ENCODE measurements at regions not wholly inside any gene's neighbourhood (a gene's known extent, or its start where the extent isn't known, plus 50 kb on each side); places are given as distances from the start of the nearest gene placed in this dataset.

DNA sequence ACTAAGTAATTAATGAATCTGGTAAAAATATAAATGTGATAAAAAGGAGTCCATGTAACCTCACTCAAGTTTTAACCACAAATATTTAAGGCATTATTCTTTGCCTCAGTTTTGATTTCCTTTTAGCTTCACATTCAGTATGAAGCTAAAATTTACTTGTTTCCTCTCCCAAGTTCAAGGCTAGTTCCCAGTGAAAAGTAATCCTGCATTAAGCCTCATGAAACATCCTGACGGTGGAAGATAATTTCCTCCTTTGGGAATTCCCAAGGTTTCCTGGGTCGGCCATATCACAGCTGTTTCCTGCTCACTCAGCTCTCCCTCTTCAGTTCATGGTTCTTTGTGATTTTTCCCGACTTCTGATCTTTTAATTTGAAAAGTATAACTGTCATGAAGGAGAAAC is 1256.8 kb upstream of the FLRT2 start:
- no peak for TF ChIP-seq ZFX (IDR thresholded peaks at IDR 0.05; ENCODE audit: borderline replicate concordance)
- TF ChIP-seq, protein P1, sequence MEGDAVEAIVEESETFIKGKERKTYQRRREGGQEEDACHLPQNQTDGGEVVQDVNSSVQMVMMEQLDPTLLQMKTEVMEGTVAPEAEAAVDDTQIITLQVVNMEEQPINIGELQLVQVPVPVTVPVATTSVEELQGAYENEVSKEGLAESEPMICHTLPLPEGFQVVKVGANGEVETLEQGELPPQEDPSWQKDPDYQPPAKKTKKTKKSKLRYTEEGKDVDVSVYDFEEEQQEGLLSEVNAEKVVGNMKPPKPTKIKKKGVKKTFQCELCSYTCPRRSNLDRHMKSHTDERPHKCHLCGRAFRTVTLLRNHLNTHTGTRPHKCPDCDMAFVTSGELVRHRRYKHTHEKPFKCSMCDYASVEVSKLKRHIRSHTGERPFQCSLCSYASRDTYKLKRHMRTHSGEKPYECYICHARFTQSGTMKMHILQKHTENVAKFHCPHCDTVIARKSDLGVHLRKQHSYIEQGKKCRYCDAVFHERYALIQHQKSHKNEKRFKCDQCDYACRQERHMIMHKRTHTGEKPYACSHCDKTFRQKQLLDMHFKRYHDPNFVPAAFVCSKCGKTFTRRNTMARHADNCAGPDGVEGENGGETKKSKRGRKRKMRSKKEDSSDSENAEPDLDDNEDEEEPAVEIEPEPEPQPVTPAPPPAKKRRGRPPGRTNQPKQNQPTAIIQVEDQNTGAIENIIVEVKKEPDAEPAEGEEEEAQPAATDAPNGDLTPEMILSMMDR (IDR thresholded peaks at IDR 0.05) = no peak
- no peak overlapping the region for H3K27ac ChIP-seq

DNA sequence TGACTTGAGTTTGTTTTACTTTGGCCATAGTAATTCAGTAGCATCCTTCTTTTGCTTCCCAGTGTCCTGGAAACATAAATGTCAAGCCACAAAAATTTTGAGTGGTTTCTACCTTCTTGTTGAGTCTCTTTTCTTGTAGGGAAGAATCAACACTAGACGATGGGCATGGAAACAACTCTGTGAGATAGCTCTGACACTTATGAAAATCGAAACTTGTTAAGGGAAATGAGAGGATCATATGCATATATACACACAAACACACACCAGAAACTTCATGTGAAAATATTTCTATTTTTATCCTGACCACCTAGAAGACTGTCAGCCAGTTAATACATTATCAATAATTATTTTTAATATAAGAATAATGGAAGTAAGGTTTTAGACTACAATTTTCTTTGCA is 1247.3 kb upstream of the FLRT2 start:
- no peak for TF ChIP-seq ZFX (IDR thresholded peaks at IDR 0.05; ENCODE audit: borderline replicate concordance)
- TF ChIP-seq, protein P1 (IDR thresholded peaks at IDR 0.05) = no peak
- H3K27ac ChIP-seq = no peak overlapping the region

DNA sequence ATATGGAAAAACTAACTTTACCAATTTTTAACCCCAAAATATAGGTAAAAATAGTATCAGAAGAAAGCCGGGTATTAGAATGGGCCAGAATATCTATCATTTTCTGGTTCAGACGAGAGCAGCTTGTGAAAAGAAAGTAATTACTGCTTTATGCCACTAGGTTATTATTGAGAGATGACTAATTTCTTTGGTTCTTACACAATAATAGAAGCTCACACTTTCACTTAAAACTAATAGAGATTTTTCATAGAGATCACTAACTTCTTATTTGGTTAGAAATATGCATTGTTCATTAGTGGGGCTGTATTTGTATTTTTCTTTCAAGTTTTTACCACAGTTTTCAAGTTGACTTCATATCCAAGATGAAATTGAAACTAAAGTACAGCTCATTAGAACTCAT is 1241.2 kb upstream of the FLRT2 start:
- H3K27ac ChIP-seq = no peak overlapping the region
- no peak for TF ChIP-seq ZFX (IDR thresholded peaks at IDR 0.05; ENCODE audit: borderline replicate concordance)
- TF ChIP-seq, protein P1 (IDR thresholded peaks at IDR 0.05) = no peak

DNA sequence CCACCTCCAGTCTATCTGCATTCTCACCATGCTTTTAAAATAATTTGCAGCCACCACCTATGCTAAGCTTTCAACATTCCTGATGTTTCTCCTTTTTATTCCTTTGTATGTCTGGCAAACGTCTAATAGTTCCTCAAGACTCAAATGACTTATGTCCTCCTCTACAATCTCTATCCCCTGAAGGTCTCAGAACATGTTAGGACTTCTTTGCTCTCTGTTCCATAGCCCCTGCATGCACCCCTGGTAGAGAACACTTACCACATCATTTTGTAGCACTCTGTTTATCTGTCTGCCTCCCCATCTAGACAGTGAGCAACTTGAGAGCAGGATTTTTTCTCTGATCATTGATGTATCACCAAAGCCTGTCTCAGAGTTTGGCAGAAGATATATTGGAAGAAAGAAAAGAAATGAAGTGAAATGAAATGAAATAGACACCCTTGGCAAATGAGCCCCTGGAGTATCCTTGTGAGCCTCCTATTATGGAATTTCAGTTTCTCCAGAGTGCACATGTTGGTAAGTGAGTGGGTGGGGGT is 1231.2 kb upstream of the FLRT2 start:
- no peak overlapping the region for H3K27ac ChIP-seq
- no peak for TF ChIP-seq ZFX (IDR thresholded peaks at IDR 0.05; ENCODE audit: borderline replicate concordance)
- TF ChIP-seq, protein P1 (IDR thresholded peaks at IDR 0.05) = no peak

DNA sequence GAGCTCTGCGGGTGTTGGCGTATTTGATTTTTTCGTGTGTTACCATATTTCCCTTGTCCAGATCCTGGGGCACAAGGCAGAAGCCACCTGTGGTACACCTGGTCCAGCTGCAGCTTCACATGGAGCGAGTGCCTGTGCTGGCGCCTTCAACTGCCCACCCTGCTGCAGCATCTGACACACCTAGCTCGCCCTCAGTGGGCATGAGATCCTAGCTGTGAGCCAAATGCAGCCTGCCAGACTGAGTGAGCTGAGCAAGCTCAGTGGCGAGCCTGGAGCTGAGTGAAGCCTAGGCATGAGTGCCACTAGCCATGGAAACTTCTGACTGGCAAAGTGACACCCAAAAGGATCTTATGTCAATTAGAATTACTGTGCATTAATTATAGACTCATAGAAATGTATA is 1226.8 kb upstream of the FLRT2 start:
- TF ChIP-seq, protein P1 (IDR thresholded peaks at IDR 0.05) = no peak
- TF ChIP-seq ZFX (IDR thresholded peaks at IDR 0.05; ENCODE audit: borderline replicate concordance) = no peak

DNA sequence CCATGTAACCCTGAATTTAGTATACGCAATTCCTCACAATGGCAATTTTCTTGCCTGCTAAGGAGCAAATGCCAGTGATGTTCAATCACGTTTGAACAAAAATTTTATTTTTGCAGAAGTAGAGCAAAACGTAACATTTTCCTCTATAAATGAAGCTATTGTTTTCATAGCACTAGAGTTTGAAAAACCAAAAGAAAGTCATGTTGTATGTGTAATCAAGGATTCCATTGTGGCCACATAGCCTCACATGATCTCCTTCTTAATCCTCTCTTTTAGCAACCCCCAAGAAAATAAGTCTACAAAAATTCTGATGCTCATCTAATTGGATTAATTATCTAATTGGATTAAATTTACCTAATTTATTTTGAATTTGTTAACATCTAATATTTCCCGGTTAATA is 1217.4 kb upstream of the FLRT2 start:
- H3K27ac ChIP-seq = no peak overlapping the region
- TF ChIP-seq ZFX (IDR thresholded peaks at IDR 0.05; ENCODE audit: borderline replicate concordance) = no peak
- TF ChIP-seq, protein P1 (IDR thresholded peaks at IDR 0.05) = no peak

More for the DNA sequence above, 1226.8 kb upstream of the FLRT2 start:
- no peak overlapping the region for H3K27ac ChIP-seq

DNA sequence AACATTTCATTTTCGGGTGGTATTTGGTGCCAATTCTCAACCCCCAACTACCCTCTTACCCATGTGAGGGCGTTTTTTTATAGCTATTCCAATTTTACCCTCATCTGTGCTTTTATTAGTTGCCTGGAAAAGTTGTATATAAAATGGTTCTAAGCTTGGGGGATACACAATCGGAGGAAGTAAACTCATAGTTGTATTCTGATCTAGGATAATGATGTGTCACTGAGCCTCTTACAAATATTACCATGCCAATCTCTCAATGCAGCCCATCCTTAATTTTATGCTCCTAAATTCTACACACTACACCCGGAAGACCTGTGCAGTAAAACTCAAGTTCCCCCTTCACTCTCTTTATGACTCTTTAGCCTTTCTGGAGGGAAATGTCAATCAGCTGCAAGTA is 1206.5 kb upstream of the FLRT2 start:
- no peak for TF ChIP-seq ZFX (IDR thresholded peaks at IDR 0.05; ENCODE audit: borderline replicate concordance)
- TF ChIP-seq, protein P1 (IDR thresholded peaks at IDR 0.05) = no peak
- H3K27ac ChIP-seq = no peak overlapping the region

Measured in 22Rv1 (cell line).